SIG-M5 treated with dmso at 0.1 percent for 504 hours (cell line): ENCODE measurements at regions not wholly inside any gene's neighbourhood (a gene's known extent, or its start where the extent isn't known, plus 50 kb on each side); places are given as distances from the start of the nearest gene placed in this dataset.
"Not testable (repeated sequence)": the region's sequence is repeated elsewhere in the genome, so short reads cannot be mapped to it uniquely, and the experiment has no call there.

Experiments used
- DNase-seq: peaks from one replicate; lab custom pipeline; 2025; ENCODE audit not compliant: unreplicated experiment; lab: John Stamatoyannopoulos, UW

DNA sequence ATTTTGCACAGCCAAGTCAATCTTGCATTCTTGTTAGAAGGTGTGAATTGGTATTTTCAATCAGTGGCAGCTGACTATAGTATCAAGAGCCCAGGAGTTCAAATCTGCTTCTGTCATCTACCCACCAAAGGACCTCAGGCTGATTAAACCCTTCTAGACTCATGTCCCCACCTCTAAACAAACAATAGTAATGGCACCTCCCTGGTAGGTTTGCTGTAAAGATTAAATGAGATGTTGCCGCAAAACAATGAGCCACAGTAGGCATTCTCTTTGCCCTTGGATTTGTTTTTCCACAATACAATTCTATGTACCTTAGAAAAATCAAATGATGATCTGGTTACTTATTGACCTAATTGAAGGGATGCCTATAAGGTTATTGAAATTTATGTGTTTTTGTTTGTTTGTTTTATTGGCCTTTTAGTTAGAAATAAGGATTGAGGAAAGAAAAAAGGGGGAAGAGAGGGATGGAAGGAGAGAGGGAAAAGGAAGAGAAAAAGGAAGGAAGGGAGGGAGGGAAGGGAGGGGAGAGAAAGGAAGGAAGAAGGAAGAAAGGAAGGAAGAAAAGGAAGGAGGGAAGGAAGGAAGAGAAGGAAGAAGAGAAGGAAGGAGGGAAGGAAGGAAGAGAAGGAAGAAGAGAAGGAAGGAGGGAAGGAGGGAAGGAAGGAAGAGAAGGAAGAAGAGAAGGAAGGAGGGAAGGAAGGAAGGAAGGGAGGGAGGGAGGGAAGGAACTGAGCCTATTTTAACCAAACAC lies 110.7 kb downstream of the ETS2 start:
- DNase-seq: no peak

DNA sequence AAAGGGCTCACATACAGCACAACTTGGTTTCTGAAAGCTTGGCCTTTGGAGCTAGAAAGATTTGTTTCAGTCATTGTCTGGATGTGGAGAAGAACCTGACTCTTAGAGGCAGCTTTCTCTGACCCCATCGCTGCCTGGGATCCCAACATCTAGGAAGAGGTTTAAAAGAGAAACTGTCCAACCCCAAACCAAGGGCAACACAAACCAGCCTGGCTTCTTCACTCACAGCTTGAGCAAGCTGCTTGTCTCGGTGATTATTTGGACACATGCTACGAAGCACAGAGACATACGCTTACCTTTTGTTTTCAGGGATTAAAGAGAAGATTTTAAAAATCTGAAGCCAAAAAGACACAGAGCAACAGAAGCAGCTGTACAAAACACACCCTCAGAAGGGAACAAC lies 109.8 kb downstream of the ETS2 start:
- DNase-seq: no peak

DNA sequence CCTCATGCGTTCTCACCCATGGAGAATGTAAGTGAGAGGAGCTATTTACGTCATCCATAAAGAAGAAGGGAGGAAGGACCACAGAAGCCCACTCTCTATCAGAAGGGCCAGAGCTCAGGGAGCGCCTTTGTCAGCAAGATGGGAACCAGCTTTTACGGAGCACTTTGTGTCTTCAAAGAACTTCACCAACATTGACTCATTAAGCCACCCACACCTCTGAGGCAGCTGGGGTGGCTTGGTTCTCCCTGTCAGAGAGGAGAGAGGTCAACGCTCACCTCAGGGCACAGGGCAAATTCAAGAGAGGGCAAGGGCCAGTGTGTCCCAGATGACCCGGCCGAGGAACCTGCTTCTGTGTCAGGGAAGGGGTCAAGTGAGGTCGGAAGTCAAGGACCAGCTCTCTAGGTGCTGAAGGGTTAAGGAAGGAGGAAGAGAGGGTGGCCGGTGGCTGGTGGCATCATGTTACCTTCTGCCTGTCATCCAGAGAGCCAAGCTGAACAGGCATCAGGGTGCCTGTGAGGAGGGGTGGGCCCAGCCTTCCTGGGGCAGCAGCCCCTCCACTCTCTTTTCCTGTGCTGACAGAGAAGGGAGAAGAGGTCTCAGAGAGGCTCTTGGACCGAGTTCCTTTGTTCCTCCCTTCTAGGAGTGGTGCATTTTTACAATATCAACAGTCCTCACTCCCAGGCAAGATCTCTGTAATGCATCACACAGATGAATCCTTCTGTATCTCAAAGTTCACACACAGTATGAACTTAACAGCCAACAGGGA lies 109.0 kb downstream of the ETS2 start:
- DNase-seq: no peak

DNA sequence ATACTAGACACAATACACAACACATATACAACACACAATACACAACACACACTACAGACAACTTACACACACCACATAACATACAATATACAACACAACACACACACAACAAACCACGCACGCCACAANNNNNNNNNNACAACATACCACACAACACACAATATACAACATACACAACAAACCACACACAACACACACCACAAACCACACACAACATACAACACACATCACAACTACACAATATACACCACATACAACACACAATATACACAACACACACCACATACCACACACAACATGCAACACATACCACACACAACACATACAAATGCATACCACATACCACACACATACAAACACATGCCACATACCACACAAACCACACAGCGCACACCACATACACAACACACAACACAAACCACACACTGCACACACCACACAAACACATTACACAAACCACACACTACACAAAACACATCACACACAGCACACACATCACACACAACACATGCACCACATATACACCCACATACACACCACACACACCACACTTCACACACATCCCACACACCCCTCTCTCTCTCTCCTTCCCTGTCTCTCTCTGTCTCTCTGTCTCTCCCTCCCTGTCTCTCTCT lies 108.3 kb downstream of the ETS2 start:
- DNase-seq: no peak

DNA sequence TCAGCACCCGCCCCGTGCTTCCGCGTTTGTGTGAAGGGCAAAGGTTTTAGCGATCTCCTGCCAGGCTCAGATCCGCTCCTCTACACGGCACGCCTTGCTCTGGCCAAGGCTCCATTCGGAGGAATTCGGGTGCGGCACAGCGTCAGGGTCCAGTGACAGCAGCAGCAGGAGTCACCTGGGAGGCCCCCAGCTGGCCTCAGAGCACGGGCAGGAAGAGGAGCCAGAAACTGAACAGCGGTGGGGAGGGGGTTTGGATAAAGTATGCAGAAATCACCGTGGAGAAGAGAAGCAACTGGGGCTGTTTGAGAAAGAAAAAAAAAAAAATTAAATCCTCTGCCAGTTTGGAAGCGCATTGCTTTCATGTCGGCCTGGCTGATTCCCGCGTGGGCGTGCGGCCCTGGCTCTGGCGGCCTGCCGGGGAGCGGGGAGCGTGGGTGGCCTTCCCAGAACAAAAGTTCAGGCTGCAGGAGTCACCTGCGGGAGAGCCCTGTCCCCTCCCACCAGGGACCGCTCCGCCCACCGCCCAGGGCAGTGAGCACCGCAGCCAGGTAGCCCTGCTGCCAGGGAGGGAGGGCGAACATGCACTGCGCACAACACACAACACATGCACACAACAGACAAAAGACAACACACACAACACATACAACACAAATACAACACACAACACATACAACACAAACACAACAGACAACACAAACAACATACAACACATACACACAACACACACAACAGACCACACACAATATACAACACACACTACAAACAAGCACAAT lies 107.6 kb downstream of the ETS2 start:
- DNase-seq: peak; percentile 18

DNA sequence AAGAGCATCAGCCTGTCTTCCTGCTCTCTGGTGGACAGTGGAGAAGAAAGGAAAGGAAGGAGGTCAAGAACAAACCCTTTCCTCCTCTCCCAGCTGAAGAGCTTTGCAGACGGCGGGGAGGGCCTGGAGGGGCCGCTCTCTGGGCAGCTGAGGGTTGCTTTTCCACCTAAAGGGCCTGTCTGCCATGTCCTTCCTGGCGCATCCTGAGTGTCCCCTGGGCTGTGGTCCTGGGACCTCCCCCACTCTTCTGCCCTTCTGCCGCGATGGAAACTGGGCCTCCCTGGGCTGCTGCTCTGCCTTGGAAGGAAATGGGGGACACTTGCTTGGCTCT lies 107.0 kb downstream of the ETS2 start:
- DNase-seq: no peak

DNA sequence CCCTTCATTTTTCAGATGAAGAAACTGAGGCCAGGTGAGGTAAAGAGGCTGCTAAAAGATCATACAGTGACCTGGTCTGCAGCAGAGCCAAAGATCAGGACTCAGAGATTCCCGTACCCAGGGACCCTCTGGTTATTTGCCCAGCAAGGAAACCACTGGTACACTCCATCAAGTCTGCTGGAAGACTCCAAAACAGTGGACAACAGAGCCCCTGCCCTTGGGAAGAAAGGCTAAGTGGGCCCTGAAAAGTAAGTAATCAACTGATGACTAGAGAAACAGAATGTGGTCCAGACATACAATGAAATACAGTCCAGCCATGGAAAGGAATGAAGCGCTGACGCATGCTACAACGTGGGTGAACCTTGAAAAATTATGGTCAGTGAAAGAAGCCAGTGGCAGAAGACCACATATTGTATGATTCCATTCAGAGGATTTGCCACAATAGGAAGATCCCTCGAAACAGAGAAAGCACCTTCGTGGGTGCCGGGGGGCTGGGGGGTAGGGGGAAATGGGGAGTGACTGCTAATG lies 106.4 kb downstream of the ETS2 start:
- DNase-seq: no peak

DNA sequence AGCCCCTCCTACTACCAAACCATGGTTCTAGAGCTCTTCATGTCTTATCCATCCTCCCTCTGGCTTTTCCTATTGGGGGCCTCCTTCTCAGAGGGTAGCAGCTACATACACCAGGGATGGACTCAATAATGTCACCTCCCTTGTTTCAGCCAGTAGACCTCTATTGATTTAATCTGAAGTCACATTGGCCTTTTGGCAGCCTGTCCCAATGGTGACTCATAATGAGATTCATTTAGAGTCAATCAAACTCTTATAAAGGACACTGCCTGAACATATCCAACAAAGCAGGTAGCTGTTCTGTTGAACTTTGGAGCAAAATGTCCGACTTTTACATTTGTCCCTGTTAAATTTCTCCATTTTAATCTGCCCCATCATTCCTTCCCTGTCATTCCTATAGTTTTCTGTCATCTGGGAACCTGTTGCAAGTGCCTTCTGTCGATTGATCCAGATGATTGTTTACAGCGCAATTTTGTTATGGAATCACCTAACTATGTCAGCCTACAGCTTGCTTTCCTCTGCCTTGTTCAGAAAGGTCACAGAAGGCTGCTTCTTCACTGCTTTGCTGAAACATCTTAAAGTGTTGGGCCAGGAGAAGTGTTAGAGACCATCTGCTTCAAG lies 105.9 kb downstream of the ETS2 start:
- no peak for DNase-seq

DNA sequence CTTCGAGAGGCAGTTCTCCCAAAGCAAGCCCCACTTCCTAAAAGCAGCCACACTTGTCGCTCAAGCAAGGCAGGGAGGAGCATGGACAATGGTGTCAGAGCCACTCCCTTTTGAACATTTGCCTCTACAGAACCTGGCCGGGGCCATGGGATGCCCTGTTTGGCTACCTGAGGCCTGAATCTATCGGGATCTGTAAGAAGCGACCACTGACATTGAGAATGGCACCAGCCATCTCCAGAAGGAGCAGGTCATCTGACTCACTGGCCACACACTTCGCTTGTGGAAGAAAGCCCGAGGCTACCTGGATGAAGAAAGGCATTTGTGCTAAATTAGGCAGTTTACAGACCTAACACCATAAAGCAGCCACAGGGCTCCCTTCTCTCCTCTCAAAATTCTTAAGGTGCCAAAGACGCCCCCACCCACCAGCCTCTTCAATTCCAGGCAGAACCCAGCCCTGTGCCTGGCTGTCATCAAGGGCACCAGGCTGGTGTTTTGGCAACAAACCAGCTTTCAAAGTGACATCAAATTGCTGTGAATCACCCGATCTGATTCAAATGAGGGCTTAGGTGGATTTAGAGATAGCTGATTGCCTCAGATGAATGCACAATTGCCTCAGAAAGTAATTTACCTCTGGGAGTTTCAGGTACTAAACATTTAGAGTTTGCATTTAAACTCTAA lies 104.8 kb downstream of the ETS2 start:
- DNase-seq: no peak

DNA sequence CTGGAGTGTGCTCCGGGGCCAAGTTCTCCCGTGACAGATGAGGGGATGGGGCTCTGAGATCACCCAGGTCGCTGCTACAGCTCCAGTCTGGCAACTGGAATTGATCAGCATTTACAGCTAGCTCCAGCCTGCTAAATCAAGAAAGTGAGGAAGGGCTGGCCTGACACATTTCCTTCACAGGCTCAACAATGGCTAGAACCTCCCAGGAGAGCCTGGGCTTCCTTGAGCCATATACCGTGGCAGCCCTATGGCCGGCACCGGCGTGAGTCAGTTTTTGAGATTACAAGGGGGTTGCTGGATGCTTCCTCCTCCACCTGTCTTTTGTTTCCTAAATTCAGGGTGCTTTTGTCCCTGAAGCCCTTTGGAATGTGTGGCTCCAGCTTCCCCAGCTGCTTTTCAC lies 104.2 kb downstream of the ETS2 start:
- no peak for DNase-seq

DNA sequence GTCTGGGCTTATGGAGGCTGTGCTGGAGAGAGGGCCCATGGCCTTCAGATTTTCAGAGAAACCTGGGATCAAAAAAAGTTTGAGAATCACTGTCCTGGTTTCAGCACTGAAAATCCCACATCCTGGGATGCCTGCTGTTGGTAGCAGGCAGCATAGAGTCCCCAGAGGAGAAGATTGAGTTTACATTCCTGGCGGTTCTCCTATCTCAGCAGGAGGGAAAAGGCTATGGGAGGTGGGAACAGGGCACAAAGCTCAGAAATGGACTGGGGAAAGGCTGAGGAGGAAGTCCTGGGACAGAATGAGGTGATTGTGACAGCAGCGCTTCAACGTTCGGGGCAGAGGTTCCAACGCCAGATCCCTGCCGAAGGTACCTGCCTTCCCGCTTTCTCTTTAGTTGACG lies 103.4 kb downstream of the ETS2 start:
- DNase-seq: no peak

DNA sequence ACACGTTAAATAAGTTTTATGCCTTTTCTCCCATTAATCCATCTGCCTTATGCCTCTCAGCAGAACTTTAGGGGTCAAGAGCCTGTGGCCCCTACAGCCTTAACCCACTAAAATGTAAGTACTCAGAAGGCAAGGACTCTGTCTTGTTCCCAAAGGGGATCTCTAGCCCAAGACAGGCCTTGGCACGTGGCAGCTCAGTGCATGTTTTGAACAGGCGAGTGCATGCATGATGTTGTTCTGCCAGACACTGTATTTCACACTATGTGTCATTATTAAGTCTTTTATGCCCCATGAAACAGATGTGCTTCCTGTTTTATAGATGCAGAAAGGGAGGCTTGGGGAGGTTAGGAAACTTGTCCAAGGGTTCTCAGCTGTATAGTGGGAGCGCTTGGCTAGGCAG lies 102.8 kb downstream of the ETS2 start:
- DNase-seq: no peak

DNA sequence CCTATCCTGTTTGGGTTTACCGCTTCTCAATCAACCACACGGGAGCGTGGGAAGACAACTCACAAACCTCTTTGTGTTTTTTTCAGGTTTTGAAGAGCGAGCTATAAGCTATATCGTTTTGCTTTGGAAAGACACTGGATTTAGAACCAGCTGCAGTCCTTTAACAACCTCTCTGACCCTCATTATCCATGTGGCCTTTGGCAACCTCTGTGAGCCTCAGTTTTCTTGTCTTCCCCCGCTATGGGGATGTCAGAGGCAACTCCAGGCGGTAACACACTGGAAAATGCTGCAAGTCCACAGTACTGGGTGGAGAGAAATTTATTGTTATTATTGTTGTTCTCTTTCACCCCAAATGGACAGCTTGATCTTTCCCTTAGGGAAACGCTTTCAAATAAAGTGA lies 100.0 kb downstream of the ETS2 start:
- DNase-seq: no peak

DNA sequence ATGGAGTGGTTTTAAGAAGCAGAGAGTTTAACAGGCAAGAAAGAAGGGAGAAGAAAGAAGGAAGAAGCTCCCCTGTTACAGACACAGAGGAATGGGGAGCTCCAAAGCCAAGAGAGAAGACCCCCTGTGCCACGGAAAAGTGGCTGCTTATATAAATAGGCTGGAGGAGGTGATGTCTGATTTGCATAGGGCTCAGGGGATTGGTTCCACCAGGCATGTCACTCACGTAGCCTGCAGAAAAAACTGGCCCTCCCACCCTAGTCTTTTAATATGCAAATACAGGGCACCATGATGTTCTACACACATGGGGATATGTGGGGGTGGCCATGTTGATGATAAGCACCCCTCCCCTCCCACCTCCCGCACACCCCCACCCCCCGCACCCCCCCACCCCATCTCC lies 99.6 kb downstream of the ETS2 start:
- DNase-seq: no peak

DNA sequence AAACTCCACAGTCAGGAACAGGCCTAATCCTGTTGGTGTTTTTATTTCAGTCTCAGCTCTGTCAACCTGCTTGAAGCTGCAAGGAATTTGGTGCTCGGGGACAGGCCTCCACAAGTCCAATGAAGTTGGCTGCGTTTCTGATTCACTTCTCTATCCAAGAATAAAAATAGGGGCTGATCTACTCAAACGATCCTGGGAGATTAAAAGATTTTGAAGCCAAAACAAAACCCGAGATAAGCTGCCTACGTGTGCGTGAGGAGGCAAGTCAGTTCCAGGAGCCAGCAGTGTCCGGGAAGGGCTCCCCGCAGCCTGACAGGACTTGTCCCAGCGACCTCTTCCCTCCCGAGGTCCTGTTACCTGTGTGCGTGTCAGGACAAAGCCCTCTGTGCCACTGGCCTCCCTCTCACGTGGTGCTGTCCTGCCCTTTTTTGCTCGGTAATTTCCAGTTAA lies 98.0 kb downstream of the ETS2 start:
- no peak for DNase-seq

DNA sequence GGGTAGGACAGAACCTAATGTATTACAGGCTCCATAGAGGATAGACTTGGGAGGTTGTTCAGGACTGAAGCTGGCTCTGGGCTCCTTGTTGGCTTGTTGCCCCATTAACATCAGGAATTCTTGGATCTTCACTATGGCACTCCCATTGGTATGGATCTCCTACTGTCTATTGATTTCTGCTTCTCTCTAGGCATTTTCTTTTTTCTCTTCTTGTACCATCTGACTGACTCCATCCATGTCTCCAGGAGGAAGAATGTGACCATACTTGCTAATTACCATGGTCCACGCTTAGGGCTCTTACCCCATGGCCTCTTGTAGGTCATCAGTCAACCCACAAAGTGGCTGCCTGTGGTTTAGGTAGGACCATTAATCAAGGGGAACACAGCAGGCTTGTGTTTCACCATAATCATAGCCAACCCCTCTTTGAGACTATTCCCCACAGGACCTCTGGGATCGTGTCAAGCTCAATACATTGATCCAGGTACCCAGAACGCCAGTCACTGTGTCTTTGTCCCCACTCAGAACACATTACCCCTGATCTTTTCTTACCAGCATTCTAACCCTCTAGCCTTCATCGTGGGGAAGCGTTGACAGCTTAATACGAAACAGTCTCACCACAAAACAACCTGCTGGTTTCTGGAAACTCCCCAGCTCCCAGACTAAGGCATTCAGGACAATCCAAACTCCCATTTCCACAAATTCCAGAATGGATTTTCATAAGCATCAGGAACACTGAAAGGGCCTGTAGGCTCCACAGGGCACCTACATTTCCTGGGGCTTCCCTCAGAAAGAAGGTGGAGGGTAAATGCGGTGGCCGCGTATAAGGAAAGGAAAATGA lies 97.1 kb downstream of the ETS2 start:
- DNase-seq: no peak

DNA sequence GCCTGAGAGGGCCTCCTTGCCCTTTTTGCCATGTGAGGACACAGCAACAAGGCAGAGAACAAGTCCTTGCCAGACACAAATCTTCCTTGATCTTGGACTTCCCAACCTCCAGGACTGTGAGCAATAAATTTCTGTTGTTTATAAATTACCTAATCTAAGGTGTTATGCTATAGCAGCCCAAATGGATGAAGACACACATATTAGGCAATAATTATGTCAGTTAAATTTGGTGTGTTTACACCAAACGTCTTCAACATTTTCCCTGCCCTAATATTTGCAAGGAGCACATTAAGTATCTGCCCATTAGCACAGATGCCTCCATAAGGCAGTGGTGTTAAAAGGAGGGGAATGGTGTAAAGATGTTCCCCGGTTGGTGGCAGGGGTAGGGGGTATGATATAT lies 94.8 kb downstream of the ETS2 start:
- DNase-seq: no peak

DNA sequence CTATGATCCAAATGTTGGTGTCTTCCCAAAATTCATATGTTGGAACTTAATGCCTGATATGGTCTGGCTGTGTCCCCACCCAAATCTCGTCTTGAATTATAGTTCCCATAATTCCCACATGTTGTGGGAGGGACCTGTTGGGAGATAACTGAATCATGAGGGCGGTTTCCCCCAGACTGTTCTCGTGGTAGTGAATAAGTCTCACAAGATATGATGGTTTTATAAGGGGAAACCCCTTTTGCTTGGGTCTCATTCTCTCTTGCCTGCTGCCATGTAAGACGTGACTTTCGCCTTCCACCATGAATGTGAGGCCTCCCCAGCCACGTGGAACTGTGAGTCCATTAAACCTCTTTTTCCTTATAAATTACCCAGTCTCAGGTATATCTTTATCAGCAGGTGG lies 94.3 kb downstream of the ETS2 start:
- DNase-seq: not testable (repeated sequence)

DNA sequence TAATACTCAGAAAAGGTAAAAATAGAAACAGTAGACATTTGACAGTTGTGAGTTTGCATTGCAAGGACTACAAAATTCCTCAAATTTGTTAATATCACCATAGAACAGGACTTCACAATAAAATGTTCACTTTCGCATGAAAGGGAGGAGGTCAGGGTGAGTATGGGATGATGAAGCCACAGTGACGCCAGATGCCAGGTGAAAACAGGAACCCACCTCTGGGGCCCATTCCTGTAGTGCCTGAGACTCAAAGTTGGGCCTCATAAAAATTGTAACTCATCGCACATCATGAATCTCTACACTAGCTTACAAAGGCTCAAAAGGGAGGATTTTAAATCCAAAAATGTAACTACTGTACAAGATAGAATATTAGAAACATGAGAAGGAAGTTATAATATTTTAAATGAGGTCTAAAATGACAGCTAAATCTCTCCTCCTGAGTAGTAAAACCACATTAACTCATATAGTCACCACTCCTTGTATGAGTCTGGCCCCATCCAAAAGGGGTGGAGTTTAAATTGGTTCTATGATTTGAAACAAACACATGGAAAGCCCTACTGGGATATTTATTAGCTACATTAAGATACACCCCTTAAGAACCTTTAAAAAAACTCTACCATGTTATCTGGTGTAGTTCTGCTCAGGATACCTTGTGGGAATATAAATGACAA lies 93.7 kb downstream of the ETS2 start:
- DNase-seq: no peak
